Astrocyte (in vitro differentiated cells and primary cell): ENCODE measurements at regions not wholly inside any gene's neighbourhood (a gene's known extent, or its start where the extent isn't known, plus 50 kb on each side); places are given as distances from the start of the nearest gene placed in this dataset.

Source experiments
- CTCF ChIP-seq: IDR thresholded peaks from 2 replicates; pipeline ENCODE4 v1.5.1; 2011; ENCODE audit warnings: low read depth, mild to moderate bottlenecking, inconsistent platforms, low read length, moderate library complexity; ENCODE audit not compliant: insufficient read depth
- EZH2 ChIP-seq: IDR thresholded peaks from 2 replicates; pipeline ENCODE4 v1.6.1; 2012; ENCODE audit warnings: mild to moderate bottlenecking, low read length, inconsistent platforms; ENCODE audit not compliant: insufficient read depth

GRCh38 chr2:2723064-2723463 lies 392.0 kb upstream of the MYT1L start:
- no peak for TF ChIP-seq CTCF
- TF ChIP-seq EZH2 = no peak
